Colonic mucosa (tissue), 4 donors: ENCODE measurements at regions not wholly inside any gene's neighbourhood (a gene's known extent, or its start where the extent isn't known, plus 50 kb on each side); places are given as distances from the start of the nearest gene placed in this dataset.
A peak's percentile ranks its signal among the peaks of the same experiment; 100 is the strongest.
"Not testable (repeated sequence)": the region's sequence is repeated elsewhere in the genome, so short reads cannot be mapped to it uniquely, and the experiment has no call there.

Experiments used
- DNase-seq: peaks from one replicate; pipeline ENCODE4 v3.0.0-alpha.2; 2020
- H3K27ac ChIP-seq: fragments of 200-600 bp; one replicate; pipeline ENCODE4 v1.8.0; 2021
- H3K27me3 ChIP-seq: fragments of 200-600 bp; one replicate; pipeline ENCODE4 v1.8.0; 2021
- H3K36me3 ChIP-seq: fragments of 200-600 bp; one replicate; pipeline ENCODE4 v1.8.0; 2021
- H3K4me1 ChIP-seq: fragments of 200-600 bp; one replicate; pipeline ENCODE4 v1.8.0; 2021; ENCODE audit warnings: mild to moderate bottlenecking
- H3K4me3 ChIP-seq: fragments of 200-600 bp; one replicate; pipeline ENCODE4 v1.8.0; 2021
- H3K9ac ChIP-seq, 2 donors: one replicate each; pipeline ENCODE4 v1.7.0; 2013; ENCODE audit warnings: control low read depth in 2 of 2, low read depth in 2 of 2, low read length in 2 of 2
- H3K9me3 ChIP-seq: fragments of 200-600 bp; one replicate; pipeline ENCODE4 v1.8.0; 2021
- CTCF ChIP-seq: fragments of 200-600 bp; IDR thresholded peaks from one replicate; pipeline ENCODE4 v1.8.0; 2022; ENCODE audit warnings: antibody characterized with exemption, mild to moderate bottlenecking
- intact Hi-C: fragments of 100-400 bp; cut with DNase I; formaldehyde crosslinking; loops from one replicate; pipeline ENCODE4 v1.14.1; 2022
- donor health status: healthy.
- donor health status: DM: no; HTN: no; CAD: no.
- donor health status: DM: no; HTN: no; CAD: no.

- H3K27ac ChIP-seq, H3K27me3 ChIP-seq, H3K9ac ChIP-seq, H3K4me1 ChIP-seq, H3K36me3 ChIP-seq, H3K9me3 ChIP-seq, intact Hi-C loops, DNase-seq, H3K4me3 ChIP-seq: not testable (repeated sequence)
Measured at GRCh38 chr20:29516847-29517246, 1740.6 kb upstream of the DEFB115 start.

- DNase-seq, H3K9ac ChIP-seq, H3K36me3 ChIP-seq, H3K9me3 ChIP-seq, H3K27ac ChIP-seq, H3K4me3 ChIP-seq, H3K4me1 ChIP-seq, H3K27me3 ChIP-seq, intact Hi-C loops: not testable (repeated sequence)
- peak; percentile 33 for TF ChIP-seq CTCF
Measured at GRCh38 chr20:29519610-29520241, 1737.7 kb upstream of the DEFB115 start.

- H3K36me3 ChIP-seq, H3K4me3 ChIP-seq, H3K9ac ChIP-seq, H3K9me3 ChIP-seq, H3K27ac ChIP-seq, H3K27me3 ChIP-seq, intact Hi-C loops, DNase-seq, H3K4me1 ChIP-seq: not testable (repeated sequence)
Measured at GRCh38 chr20:29533566-29534177, 1723.8 kb upstream of the DEFB115 start.

GRCh38 chr20:29566901-29567635 is 1690.4 kb upstream of the DEFB115 start:
- H3K27ac ChIP-seq, intact Hi-C loops, H3K9ac ChIP-seq, DNase-seq, H3K4me3 ChIP-seq, H3K27me3 ChIP-seq, H3K36me3 ChIP-seq, H3K4me1 ChIP-seq, H3K9me3 ChIP-seq: not testable (repeated sequence)

GRCh38 chr20:29567671-29568070 is 1689.8 kb upstream of the DEFB115 start:
- intact Hi-C loops, H3K27me3 ChIP-seq, H3K9ac ChIP-seq, DNase-seq, H3K4me1 ChIP-seq, H3K9me3 ChIP-seq, H3K36me3 ChIP-seq, H3K27ac ChIP-seq, H3K4me3 ChIP-seq: not testable (repeated sequence)

- H3K27ac ChIP-seq, intact Hi-C loops, H3K27me3 ChIP-seq, DNase-seq, H3K9ac ChIP-seq, H3K4me1 ChIP-seq, H3K9me3 ChIP-seq, H3K4me3 ChIP-seq, H3K36me3 ChIP-seq: not testable (repeated sequence)
Measured at GRCh38 chr20:29570126-29570525, 1687.3 kb upstream of the DEFB115 start.

GRCh38 chr20:29589530-29589929 is 1667.9 kb upstream of the DEFB115 start:
- intact Hi-C loops: not testable (repeated sequence)

GRCh38 chr20:29604163-29604562 is 1653.3 kb upstream of the DEFB115 start:
- H3K9me3 ChIP-seq, H3K9ac ChIP-seq, H3K27me3 ChIP-seq, H3K4me1 ChIP-seq, H3K36me3 ChIP-seq, H3K27ac ChIP-seq, H3K4me3 ChIP-seq, intact Hi-C loops, DNase-seq: not testable (repeated sequence)

More at GRCh38 chr20:29589530-29589929, 1667.9 kb upstream of the DEFB115 start:
- not testable (repeated sequence) for H3K9ac ChIP-seq, H3K27me3 ChIP-seq, H3K4me1 ChIP-seq, H3K4me3 ChIP-seq, H3K27ac ChIP-seq, DNase-seq, H3K36me3 ChIP-seq, H3K9me3 ChIP-seq

GRCh38 chr20:29606171-29606570 is 1651.3 kb upstream of the DEFB115 start:
- H3K4me1 ChIP-seq, H3K27ac ChIP-seq, H3K4me3 ChIP-seq, H3K27me3 ChIP-seq, H3K9me3 ChIP-seq, DNase-seq, H3K9ac ChIP-seq, intact Hi-C loops, H3K36me3 ChIP-seq: not testable (repeated sequence)

GRCh38 chr20:29629395-29629794 is 1628.1 kb upstream of the DEFB115 start:
- DNase-seq, H3K36me3 ChIP-seq, H3K4me1 ChIP-seq, H3K9ac ChIP-seq, H3K27me3 ChIP-seq, H3K9me3 ChIP-seq, intact Hi-C loops, H3K4me3 ChIP-seq, H3K27ac ChIP-seq: not testable (repeated sequence)
